Spleen (tissue), 11 donors: ENCODE measurements at regions not wholly inside any gene's neighbourhood (a gene's known extent, or its start where the extent isn't known, plus 50 kb on each side); places are given as distances from the start of the nearest gene placed in this dataset.

Source experiments
- DNase-seq: peaks from one replicate; pipeline ENCODE4 v3.0.0-alpha.2; 2020
- H3K27ac ChIP-seq, 8 donors: fragments of 200-600 bp; sonication (generic) in 7 of 8; 1 replicate in 4 of 8; 2 replicates in 4 of 8; pipeline versions ENCODE4 v1.5.0 to v1.8.0; 2016 to 2021; ENCODE audit warnings: inconsistent platforms in 4 of 8, mild to moderate bottlenecking in 4 of 8, moderate library complexity in 1 of 8
- H3K27me3 ChIP-seq, 7 donors: fragments of 200-600 bp; sonication (generic) in 6 of 7; replicated peaks in 1 of 7; 1 replicate in 4 of 7; 2 replicates in 3 of 7; pipeline versions ENCODE4 v1.5.0 to v1.8.0; 2016 to 2021; ENCODE audit warnings: inconsistent platforms in 3 of 7, mild to moderate bottlenecking in 1 of 7
- H3K36me3 ChIP-seq, 6 donors: fragments of 200-600 bp; sonication (generic) in 5 of 6; 1 replicate in 4 of 6; 2 replicates in 2 of 6; pipeline versions ENCODE4 v1.5.0 to v1.8.0; 2016 to 2021; ENCODE audit warnings: inconsistent platforms in 2 of 6
- H3K4me1 ChIP-seq, 6 donors: fragments of 200-600 bp; sonication (generic) in 5 of 6; 1 replicate in 3 of 6; 2 replicates in 3 of 6; pipeline versions ENCODE4 v1.5.0 to v1.8.0; 2016 to 2021; ENCODE audit warnings: inconsistent platforms in 3 of 6
- H3K4me3 ChIP-seq, 8 donors: fragments of 200-600 bp; sonication (generic) in 7 of 8; 1 replicate in 4 of 8; 2 replicates in 4 of 8; pipeline versions ENCODE4 v1.5.0 to v1.8.0; 2016 to 2021; ENCODE audit warnings: inconsistent platforms in 4 of 8, mild to moderate bottlenecking in 4 of 8, moderate library complexity in 2 of 8
- H3K9me3 ChIP-seq, 8 donors: fragments of 200-600 bp; sonication (generic) in 7 of 8; 1 replicate in 4 of 8; 2 replicates in 4 of 8; pipeline versions ENCODE4 v1.5.0 to v1.8.0; 2016 to 2021; ENCODE audit warnings: inconsistent platforms in 4 of 8
- CTCF ChIP-seq, 11 experiments: fragments of 200-600 bp in 7 of 11; fragments of 450-650 bp in 4 of 11; sonication (generic) in 4 of 11; IDR thresholded peaks in 8 of 11; conservative IDR thresholded peaks in 3 of 11; 1 replicate in 7 of 11; 2 replicates in 4 of 11; pipeline versions ENCODE4 v1.4.0 to v1.8.0; 2016 to 2021; ENCODE audit warnings: antibody characterized with exemption in 11 of 11, inconsistent platforms in 4 of 11, mild to moderate bottlenecking in 1 of 11
- POLR2A ChIP-seq, 3 donors: fragments of 450-650 bp; IDR thresholded peaks; one replicate each; pipeline ENCODE4 v1.5.1; 2017; ENCODE audit warnings: antibody characterized with exemption in 3 of 3, mild to moderate bottlenecking in 1 of 3
- POLR2AphosphoS5 ChIP-seq, 3 donors: sonication (generic); formaldehyde crosslinking; IDR thresholded peaks; one replicate each; pipeline ENCODE4 v1.5.1; 2017; ENCODE audit warnings: antibody characterized with exemption in 3 of 3
- WGBS, 5 donors: extraction: QIAGEN DNeasy Blood & Tissue Kit in 3 of 5; methylation state at CpG; one replicate each; pipeline versions ENCODE4 v1.1.5 to v1.1.7; 2013 to 2018; 5-methylcytosine and 5-hydroxymethylcytosine counted together
- intact Hi-C: fragments of 100-400 bp; cut with DNase I; formaldehyde crosslinking; loops from one replicate; pipeline ENCODE4 v1.15.0; 2023; ENCODE audit warnings: low total_unique reads
- donor health status: healthy with polysubstance abuse.
- donor health status: DM: no; HTN: no; CAD: no; lungs with moderate emphysema.
- donor health status: DM: no; HTN: no; CAD: no.
- donor health status: Bipolar disorder and iron deficiency.
- donor health status: healthy.
- donor health status: DM: no; HTN: no; CAD: no.
- donor health status: DM: yes; HTN: yes; CAD: no.

GRCh38 chr9:109845226-109845625 lies 65.2 kb downstream of the PALM2AKAP2 start:
- no peak overlapping the region for H3K27ac ChIP-seq
- TF ChIP-seq POLR2A (IDR thresholded peaks at IDR 0.05), result no peak
- WGBS, 5 donors, result 88 to 95% (median 93%) methylated on average over 2 of the region's 2 CpGs

GRCh38 chr9:109846776-109847175 lies 66.8 kb downstream of the PALM2AKAP2 start:
- H3K36me3 ChIP-seq, result no peaks in the 10 kb centered on the region
- TF ChIP-seq CTCF (IDR thresholded peaks at IDR 0.05 in 8 of 11, conservative IDR thresholded peaks at IDR 0.05 in 3 of 11) (no peak), POLR2A (IDR thresholded peaks at IDR 0.05) (no peak), POLR2AphosphoS5 (IDR thresholded peaks at IDR 0.05) (no peak)
- H3K4me3 ChIP-seq, result no peak overlapping the region
- intact Hi-C loops, result no loop called here
- H3K4me1 ChIP-seq, result no peaks in the 10 kb centered on the region
- H3K9me3 ChIP-seq, result no peaks in the 10 kb centered on the region
- DNase-seq, result no peak
- peaks cover 0 to 4% (median 0%) of the 10 kb centered on the region in 7 donors for H3K27me3 ChIP-seq
- H3K27ac ChIP-seq, result no peak overlapping the region
- WGBS, 5 donors, result 73 to 88% (median 80%) methylated on average over 4 of the region's 4 CpGs

More at GRCh38 chr9:109845226-109845625, 65.2 kb downstream of the PALM2AKAP2 start:
- intact Hi-C loops, result no loop called here
- Histone ChIP-seq H3K36me3 (no peaks in the 10 kb centered on the region), H3K4me1 (no peaks in the 10 kb centered on the region), H3K4me3 (no peak overlapping the region), H3K27me3 (peaks cover 0 to 4% (median 0%) of the 10 kb centered on the region in 7 donors), H3K9me3 (no peaks in the 10 kb centered on the region)
- no peak for DNase-seq

- Histone ChIP-seq H3K4me1 (no peaks in the 10 kb centered on the region), H3K36me3 (no peaks in the 10 kb centered on the region), H3K9me3 (peaks cover 0 to 4% (median 0%) of the 10 kb centered on the region in 8 donors), H3K27ac (no peak overlapping the region), H3K4me3 (no peak overlapping the region), H3K27me3 (peaks cover 0 to 10% (median 0%) of the 10 kb centered on the region in 7 donors)
- 80 to 88% (median 86%) methylated on average over 2 of the region's 2 CpGs for WGBS, 5 donors
- intact Hi-C loops, result no loop called here
- no peak for DNase-seq
- no peak for TF ChIP-seq POLR2A (IDR thresholded peaks at IDR 0.05)
- no peak for TF ChIP-seq CTCF (IDR thresholded peaks at IDR 0.05 in 8 of 11, conservative IDR thresholded peaks at IDR 0.05 in 3 of 11)
- TF ChIP-seq POLR2AphosphoS5 (IDR thresholded peaks at IDR 0.05), result no peak
Observed at GRCh38 chr9:109852556-109852955, 72.6 kb downstream of the PALM2AKAP2 start.

GRCh38 chr9:109855540-109855939 lies 75.5 kb downstream of the PALM2AKAP2 start:
- Histone ChIP-seq H3K9me3 (peaks cover 0 to 4% (median 0%) of the 10 kb centered on the region in 8 donors), H3K27ac (no peak overlapping the region), H3K4me1 (no peaks in the 10 kb centered on the region), H3K36me3 (no peaks in the 10 kb centered on the region), H3K4me3 (no peak overlapping the region), H3K27me3 (peaks cover 0 to 11% (median 0%) of the 10 kb centered on the region in 7 donors)
- DNase-seq, result no peak
- intact Hi-C loops, result no loop called here
- TF ChIP-seq POLR2AphosphoS5 (IDR thresholded peaks at IDR 0.05), result no peak
- TF ChIP-seq POLR2A (IDR thresholded peaks at IDR 0.05), result no peak
- TF ChIP-seq CTCF (IDR thresholded peaks at IDR 0.05 in 8 of 11, conservative IDR thresholded peaks at IDR 0.05 in 3 of 11), result no peak
- WGBS, 5 donors, result 63 to 82% (median 80%) methylated on average over 2 of the region's 2 CpGs

GRCh38 chr9:109856785-109857184 lies 76.8 kb downstream of the PALM2AKAP2 start:
- no peak for DNase-seq
- WGBS, 5 donors, result 54 to 72% (median 60%) methylated on average over 6 of the region's 6 CpGs
- TF ChIP-seq POLR2A (IDR thresholded peaks at IDR 0.05), result no peak
- TF ChIP-seq POLR2AphosphoS5 (IDR thresholded peaks at IDR 0.05), result no peak
- no peak for TF ChIP-seq CTCF (IDR thresholded peaks at IDR 0.05 in 8 of 11, conservative IDR thresholded peaks at IDR 0.05 in 3 of 11)

More at GRCh38 chr9:109856785-109857184, 76.8 kb downstream of the PALM2AKAP2 start:
- Histone ChIP-seq H3K27ac (no peak overlapping the region), H3K9me3 (peaks cover 0 to 4% (median 0%) of the 10 kb centered on the region in 8 donors), H3K27me3 (peaks cover 0 to 17% (median 0%) of the 10 kb centered on the region in 7 donors), H3K36me3 (no peaks in the 10 kb centered on the region), H3K4me3 (no peak overlapping the region), H3K4me1 (no peaks in the 10 kb centered on the region)
- intact Hi-C loops, result no loop called here
